Immature natural killer cell (primary cell): ENCODE measurements at regions not wholly inside any gene's neighbourhood (a gene's known extent, or its start where the extent isn't known, plus 50 kb on each side); places are given as distances from the start of the nearest gene placed in this dataset.

Source experiments
- DNase-seq, 3 donors: peaks; one replicate each; pipeline ENCODE4 v3.0.0; 2022; ENCODE audit warnings: mixed read lengths in 1 of 3
- H3K27ac Mint-ChIP-seq, 6 donors: one replicate each; pipeline ENCODE4 v1.8.0; 2020; ENCODE audit warnings: mixed read lengths in 6 of 6, mild to moderate bottlenecking in 5 of 6, inconsistent platforms in 4 of 6, moderate library complexity in 3 of 6
- H3K27me3 Mint-ChIP-seq, 3 donors: one replicate each; pipeline ENCODE4 v1.8.0; 2020 to 2021; ENCODE audit warnings: low read depth in 3 of 3, mild to moderate bottlenecking in 3 of 3, mixed read lengths in 3 of 3, moderate library complexity in 3 of 3, inconsistent platforms in 1 of 3
- H3K36me3 Mint-ChIP-seq, 3 donors: one replicate each; pipeline ENCODE4 v1.8.0; 2020; ENCODE audit warnings: mixed read lengths in 3 of 3, inconsistent platforms in 2 of 3, mild to moderate bottlenecking in 2 of 3
- H3K4me1 Mint-ChIP-seq, 2 donors: one replicate each; pipeline ENCODE4 v1.8.0; 2020; ENCODE audit warnings: inconsistent platforms in 2 of 2, mild to moderate bottlenecking in 2 of 2, mixed read lengths in 2 of 2, moderate library complexity in 1 of 2
- H3K4me3 Mint-ChIP-seq, 5 donors: one replicate each; pipeline ENCODE4 v1.8.0; 2020; ENCODE audit warnings: mild to moderate bottlenecking in 5 of 5, mixed read lengths in 5 of 5, inconsistent platforms in 3 of 5, moderate library complexity in 3 of 5
- H3K9me3 Mint-ChIP-seq, 6 donors: one replicate each; pipeline ENCODE4 v1.8.0; 2020; ENCODE audit warnings: mild to moderate bottlenecking in 6 of 6, mixed read lengths in 6 of 6, inconsistent platforms in 4 of 6, moderate library complexity in 3 of 6

DNA sequence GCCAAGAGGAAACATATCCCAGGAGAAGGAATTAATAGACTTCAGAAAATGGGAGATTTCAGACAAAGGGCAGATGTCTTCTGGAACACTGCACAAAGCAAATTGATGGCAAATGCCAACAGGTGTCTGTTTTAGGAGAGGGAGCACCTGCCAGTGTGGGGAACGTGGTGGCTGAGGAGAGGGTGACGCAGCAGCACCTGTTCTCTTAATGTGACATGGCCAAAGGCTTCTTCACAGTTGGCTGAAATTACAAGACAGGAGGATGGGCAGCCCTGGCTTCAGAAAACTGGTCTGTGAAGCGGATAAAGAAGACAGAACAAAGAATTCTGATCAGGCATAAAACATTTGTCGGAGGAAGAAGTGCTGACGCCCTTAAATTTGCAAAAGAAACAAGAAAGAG lies 178.7 kb upstream of the RUNX1 start:
- Mint-ChIP-seq H3K4me1 (peaks cover 37 to 39% of the 10 kb centered on the region in 2 donors), H3K36me3 (no peaks in the 10 kb centered on the region), H3K27me3 (peaks cover 2 to 8% (median 5%) of the 10 kb centered on the region in 3 donors), H3K9me3 (no peaks in the 10 kb centered on the region), H3K27ac (peak overlapping the region in 1 of 6 donors; percentile 15), H3K4me3 (peak overlapping the region; percentile 61 to 75 (median 68))
- DNase-seq = no peak

DNA sequence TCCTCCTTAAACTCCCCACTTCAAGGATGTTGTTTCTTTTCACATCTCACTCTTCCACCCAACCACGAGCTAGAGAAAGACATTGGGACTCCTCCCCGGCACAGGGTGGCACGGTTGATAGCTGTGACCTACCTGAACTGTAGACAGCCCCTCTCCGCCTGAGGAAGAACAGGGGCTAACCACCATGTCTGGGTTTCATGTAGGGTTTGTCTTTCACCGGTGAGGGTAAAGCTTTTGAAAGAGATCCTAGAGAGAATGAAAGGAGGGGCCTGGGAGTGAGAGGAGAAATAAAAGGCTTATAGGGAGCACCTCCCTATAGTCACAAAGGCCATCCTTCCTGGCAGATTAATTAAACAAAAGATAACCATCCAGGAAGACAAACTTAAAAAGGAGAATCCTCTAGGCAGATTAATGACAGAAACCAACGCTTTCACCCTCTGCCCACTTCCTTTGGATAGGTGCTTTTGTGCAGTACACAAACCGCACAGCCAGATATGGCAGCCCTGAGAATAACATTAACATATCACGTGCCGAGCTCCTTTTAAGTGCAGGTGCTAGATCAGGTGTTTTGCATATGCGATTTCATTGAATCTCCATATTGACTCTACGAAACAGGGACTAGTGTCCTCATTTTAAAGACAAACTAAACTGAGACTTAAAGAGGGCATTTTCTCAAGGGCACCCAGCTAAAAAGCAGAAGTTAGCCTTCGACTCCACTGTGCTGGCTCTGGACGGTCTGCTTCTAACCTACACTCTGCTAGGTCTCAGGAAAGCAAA lies 178.1 kb upstream of the RUNX1 start:
- Mint-ChIP-seq H3K9me3 (no peaks in the 10 kb centered on the region), H3K36me3 (no peaks in the 10 kb centered on the region), H3K27ac (peak overlapping the region; percentile 15 to 83 (median 76)), H3K27me3 (peaks cover 0 to 8% (median 2%) of the 10 kb centered on the region in 3 donors), H3K4me3 (peak overlapping the region; percentile 61 to 75 (median 68)), H3K4me1 (peaks cover 43 to 45% of the 10 kb centered on the region in 2 donors)
- peak; percentile 42 to 50 (median 47) for DNase-seq

DNA sequence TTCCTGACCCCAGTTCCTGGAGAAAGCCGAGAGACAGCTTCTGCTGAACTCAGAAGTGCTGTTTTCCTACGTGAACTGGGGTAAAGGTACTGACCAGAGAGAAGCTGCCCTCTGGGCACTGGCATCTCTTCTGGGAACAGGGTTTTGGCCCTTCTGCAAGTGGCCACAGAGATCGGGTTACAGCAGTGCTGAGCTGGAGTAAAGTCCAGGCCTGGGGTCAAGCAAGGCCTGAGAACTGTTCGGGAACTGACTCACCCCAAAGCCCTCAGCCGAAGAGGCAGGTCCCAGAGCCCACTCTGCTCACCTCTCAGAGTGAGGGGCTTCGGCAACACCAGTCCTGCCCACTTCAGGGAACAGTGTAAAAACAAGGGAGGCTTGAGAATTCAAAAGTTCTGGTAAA lies 177.2 kb upstream of the RUNX1 start:
- DNase-seq = no peak
- H3K9me3 Mint-ChIP-seq = no peaks in the 10 kb centered on the region
- peak overlapping the region in 1 of 5 donors; percentile 75 for H3K4me3 Mint-ChIP-seq
- peaks cover 51 to 52% of the 10 kb centered on the region in 2 donors for H3K4me1 Mint-ChIP-seq
- peaks cover 0 to 8% (median 2%) of the 10 kb centered on the region in 3 donors for H3K27me3 Mint-ChIP-seq
- H3K36me3 Mint-ChIP-seq = no peaks in the 10 kb centered on the region
- H3K27ac Mint-ChIP-seq = peak overlapping the region in 2 of 6 donors; percentile 73 to 83

DNA sequence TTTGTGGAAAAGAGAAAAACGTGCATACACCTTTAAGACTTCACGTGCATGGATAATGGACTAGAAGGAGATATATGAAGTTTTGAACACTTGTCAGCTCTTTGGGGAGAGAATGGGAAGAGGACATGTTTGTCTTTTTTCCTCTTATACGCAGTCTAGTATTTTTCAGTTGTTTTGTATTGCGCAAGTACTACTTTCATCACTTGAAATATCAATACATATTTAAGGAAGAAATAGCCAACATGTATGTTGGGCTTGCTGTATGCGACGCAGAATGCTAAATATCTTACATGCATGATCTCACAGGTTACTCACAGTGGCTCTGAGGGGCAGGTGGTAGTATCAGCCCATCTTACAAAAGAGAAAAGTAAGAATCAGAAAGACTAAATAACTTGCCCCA lies 176.5 kb upstream of the RUNX1 start:
- Mint-ChIP-seq H3K9me3 (no peaks in the 10 kb centered on the region), H3K27ac (no peak overlapping the region), H3K4me1 (peaks cover 52 to 57% of the 10 kb centered on the region in 2 donors), H3K27me3 (peaks cover 0 to 3% (median 2%) of the 10 kb centered on the region in 3 donors), H3K36me3 (no peaks in the 10 kb centered on the region), H3K4me3 (no peak overlapping the region)
- no peak for DNase-seq

DNA sequence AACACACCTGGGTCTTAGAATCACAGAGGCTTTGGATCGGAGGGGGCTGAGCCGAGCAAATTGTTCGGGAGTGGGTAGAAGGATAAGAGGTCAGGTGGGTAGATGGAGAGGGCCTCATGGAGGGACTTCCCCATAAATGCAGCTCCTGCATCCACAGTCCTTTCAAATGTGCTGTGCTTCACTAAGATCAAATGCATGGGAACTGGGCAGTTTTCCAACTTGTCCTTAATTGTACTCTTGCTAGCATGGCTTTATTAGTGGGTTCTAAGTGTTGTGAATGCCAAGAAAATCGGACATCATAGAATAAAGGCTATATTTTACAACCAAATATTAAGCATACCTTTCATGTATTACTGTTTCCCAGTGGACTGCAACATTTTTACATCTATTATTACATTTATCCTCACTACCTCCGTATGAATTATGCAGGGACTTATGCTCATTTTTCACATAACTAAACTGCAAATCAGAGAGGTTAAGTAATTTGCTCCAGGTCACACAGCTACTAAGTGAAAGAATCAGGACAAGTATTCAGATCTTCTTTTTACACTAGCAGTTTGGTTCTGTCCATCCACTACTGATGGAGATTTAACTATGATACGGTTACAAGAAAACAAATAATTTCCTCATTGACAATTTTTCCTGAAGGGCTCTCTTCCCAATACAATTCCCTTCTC lies 174.5 kb upstream of the RUNX1 start:
- Mint-ChIP-seq H3K27me3 (peaks cover 3 to 5% (median 3%) of the 10 kb centered on the region in 3 donors), H3K36me3 (no peaks in the 10 kb centered on the region), H3K9me3 (no peaks in the 10 kb centered on the region), H3K4me1 (peaks cover 52 to 62% of the 10 kb centered on the region in 2 donors), H3K27ac (peak overlapping the region in 3 of 6 donors; percentile 36 to 62 (median 47)), H3K4me3 (peak overlapping the region in 2 of 5 donors; percentile 1 to 35)
- DNase-seq = no peak

DNA sequence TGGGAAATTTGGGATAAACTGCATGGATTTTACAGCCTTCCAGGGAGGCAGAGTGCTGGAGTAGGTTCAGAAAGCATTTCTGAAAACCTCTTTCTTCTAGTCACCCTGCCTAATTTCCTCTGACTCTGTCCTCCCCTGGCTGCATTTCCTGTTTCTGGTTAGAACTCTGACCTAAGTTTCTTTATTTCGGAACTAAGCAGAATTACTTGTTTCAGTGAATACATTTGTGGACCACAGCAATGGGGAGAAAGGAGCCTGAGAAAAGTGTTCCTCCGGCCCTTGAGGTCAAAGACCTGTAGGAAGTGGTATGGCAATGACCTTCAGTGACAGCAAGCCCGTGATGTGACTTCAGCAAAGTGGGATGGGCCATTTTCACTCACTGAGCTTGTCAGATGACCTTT lies 173.4 kb upstream of the RUNX1 start:
- peaks cover 48 to 57% of the 10 kb centered on the region in 2 donors for H3K4me1 Mint-ChIP-seq
- DNase-seq = peak in 2 of 3 donors; percentile 26 to 57
- peaks cover 3 to 5% (median 5%) of the 10 kb centered on the region in 3 donors for H3K27me3 Mint-ChIP-seq
- peak overlapping the region; percentile 50 to 89 (median 62) for H3K27ac Mint-ChIP-seq
- no peaks in the 10 kb centered on the region for H3K9me3 Mint-ChIP-seq
- H3K36me3 Mint-ChIP-seq = no peaks in the 10 kb centered on the region
- peak overlapping the region; percentile 51 to 78 (median 64) for H3K4me3 Mint-ChIP-seq

DNA sequence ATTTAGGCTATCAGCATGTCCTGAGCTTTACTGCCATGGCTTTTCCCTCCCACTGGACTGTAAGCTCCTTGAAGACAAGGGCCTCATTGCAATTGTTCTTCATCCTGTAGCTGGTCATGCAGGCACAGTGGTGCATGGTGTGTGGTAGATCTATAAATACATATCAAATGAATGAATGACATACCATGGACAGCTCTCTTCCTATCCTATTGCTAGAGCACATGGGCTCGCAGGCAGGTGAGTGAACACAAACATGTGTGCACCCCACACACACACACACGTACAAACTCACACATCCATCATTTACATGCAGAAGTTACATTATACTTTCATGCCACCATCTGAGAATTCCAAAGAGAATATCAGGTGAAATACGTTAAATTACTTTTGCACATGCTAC lies 172.9 kb upstream of the RUNX1 start:
- H3K27ac Mint-ChIP-seq = peak overlapping the region in 5 of 6 donors; percentile 23 to 89 (median 62)
- H3K36me3 Mint-ChIP-seq = no peaks in the 10 kb centered on the region
- H3K9me3 Mint-ChIP-seq = no peaks in the 10 kb centered on the region
- DNase-seq = no peak
- peak overlapping the region; percentile 51 to 78 (median 64) for H3K4me3 Mint-ChIP-seq
- peaks cover 42 to 52% of the 10 kb centered on the region in 2 donors for H3K4me1 Mint-ChIP-seq
- H3K27me3 Mint-ChIP-seq = peaks cover 3 to 5% (median 3%) of the 10 kb centered on the region in 3 donors

DNA sequence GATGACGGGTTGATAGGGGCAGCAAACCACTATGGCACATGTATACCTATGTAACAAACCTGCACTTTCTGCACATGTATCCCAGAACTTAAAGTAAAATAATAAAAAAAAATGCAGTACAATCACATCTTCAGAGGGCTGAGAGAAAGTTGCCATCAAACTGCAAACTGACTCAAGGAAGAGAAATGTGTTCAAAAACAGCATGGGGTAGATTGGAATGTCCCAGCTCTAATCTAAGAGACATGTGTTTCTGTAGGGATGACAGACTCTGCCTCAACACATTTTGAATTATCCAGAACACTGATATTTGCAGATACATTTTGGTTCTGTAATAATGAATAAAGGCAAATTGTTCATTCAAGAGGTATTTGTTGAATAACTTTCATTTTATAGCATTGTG lies 171.2 kb upstream of the RUNX1 start:
- Mint-ChIP-seq H3K9me3 (no peaks in the 10 kb centered on the region), H3K4me1 (peaks cover 26 to 36% of the 10 kb centered on the region in 2 donors), H3K4me3 (no peak overlapping the region), H3K27me3 (peaks cover 3 to 5% (median 3%) of the 10 kb centered on the region in 3 donors), H3K27ac (no peak overlapping the region), H3K36me3 (no peaks in the 10 kb centered on the region)
- DNase-seq = no peak

DNA sequence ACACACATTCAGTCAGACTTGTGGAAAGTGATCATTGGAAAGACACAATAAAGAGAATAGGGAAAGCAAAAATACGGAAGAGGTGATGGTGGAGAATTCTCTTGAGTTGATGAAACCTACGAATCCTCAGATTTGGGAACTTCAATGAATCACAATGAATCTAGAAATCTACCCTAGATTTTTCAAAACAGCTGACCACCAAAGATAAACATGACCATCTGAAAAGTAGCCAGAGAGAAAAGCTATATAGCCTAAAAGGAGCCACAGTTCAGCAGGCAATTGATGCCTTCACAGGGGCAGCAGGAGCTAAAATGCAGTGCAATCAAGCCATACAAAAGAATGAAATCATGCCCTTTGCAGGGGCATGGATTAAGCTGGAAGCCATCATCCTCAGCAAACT lies 170.6 kb upstream of the RUNX1 start:
- no peaks in the 10 kb centered on the region for H3K36me3 Mint-ChIP-seq
- peaks cover 3 to 5% (median 3%) of the 10 kb centered on the region in 3 donors for H3K27me3 Mint-ChIP-seq
- DNase-seq = no peak
- no peak overlapping the region for H3K27ac Mint-ChIP-seq
- peaks cover 22 to 36% of the 10 kb centered on the region in 2 donors for H3K4me1 Mint-ChIP-seq
- H3K9me3 Mint-ChIP-seq = no peaks in the 10 kb centered on the region
- peak overlapping the region in 1 of 5 donors; percentile 43 for H3K4me3 Mint-ChIP-seq

DNA sequence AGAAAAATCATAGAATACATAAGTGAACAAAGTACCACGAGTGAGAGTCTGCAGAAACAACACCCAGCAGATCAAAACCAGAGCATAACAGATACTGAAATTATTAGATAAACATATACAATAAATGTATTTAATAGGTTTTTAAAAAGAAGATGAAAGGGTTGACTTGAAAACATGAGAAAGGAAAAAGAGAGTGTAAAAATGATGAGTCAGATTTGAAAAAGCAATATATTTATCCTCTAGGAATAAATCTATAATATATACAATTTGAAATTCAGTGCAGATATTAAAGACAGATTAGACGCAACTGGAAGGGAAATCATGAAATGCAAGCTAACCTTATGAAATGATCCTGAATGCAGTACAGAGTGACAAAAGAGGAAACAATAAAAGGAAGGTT lies 170.2 kb upstream of the RUNX1 start:
- Mint-ChIP-seq H3K4me3 (no peak overlapping the region), H3K4me1 (peaks cover 22 to 36% of the 10 kb centered on the region in 2 donors), H3K9me3 (no peaks in the 10 kb centered on the region), H3K36me3 (no peaks in the 10 kb centered on the region), H3K27ac (no peak overlapping the region), H3K27me3 (peaks cover 3 to 5% (median 3%) of the 10 kb centered on the region in 3 donors)
- no peak for DNase-seq

DNA sequence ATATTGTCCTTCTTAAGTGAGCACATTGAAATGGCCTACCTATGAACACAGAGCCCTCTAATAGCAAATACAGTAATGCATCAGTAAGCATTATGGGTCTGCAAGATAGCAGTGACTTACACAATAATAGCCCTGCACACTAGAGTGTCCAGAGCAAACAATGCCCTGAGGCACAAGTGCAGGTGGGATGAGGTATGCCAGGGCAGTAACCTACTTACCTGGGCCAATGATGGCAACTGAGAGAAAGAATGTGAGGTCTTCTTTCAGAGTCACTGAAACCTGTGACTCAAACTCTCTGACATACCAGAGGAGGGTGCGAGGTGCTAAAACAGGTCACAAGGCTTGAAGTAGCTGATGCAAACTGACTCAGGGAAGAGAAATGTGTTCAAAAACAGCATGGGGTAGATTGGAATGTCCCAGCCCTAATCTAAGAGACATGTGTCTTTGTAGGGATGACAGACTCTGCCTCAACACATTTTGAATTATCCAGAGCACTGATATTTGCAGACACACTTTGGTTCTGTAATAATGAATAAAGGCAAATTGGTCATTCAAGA lies 168.5 kb upstream of the RUNX1 start:
- no peak overlapping the region for H3K4me3 Mint-ChIP-seq
- H3K36me3 Mint-ChIP-seq = no peaks in the 10 kb centered on the region
- H3K27ac Mint-ChIP-seq = no peak overlapping the region
- no peaks in the 10 kb centered on the region for H3K9me3 Mint-ChIP-seq
- peaks cover 12 to 24% of the 10 kb centered on the region in 2 donors for H3K4me1 Mint-ChIP-seq
- DNase-seq = no peak
- H3K27me3 Mint-ChIP-seq = peaks cover 3 to 5% (median 3%) of the 10 kb centered on the region in 3 donors

DNA sequence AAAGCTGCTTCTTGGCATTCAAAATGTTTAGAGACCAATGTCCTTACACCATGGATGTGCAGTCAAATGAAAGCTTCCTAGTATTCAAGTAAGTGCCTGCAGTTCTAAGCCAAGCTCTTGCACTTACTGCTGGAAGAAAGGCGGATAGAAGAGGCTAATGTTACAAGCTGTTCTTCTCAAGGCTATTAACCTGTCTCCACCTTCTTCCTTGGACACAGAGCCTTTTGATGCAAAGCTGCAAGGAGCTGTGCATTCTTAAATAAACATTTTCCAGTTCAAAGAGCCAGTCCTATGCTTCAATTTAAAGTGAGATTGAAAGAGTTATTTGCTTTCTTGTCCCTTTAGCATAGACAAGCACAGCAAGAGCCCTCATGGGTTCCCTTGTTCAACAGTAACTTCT lies 167.9 kb upstream of the RUNX1 start:
- DNase-seq = no peak
- Mint-ChIP-seq H3K27me3 (peaks cover 3 to 7% (median 4%) of the 10 kb centered on the region in 3 donors), H3K4me1 (peaks cover 6 to 18% of the 10 kb centered on the region in 2 donors), H3K36me3 (no peaks in the 10 kb centered on the region), H3K4me3 (no peak overlapping the region), H3K9me3 (no peaks in the 10 kb centered on the region), H3K27ac (no peak overlapping the region)

DNA sequence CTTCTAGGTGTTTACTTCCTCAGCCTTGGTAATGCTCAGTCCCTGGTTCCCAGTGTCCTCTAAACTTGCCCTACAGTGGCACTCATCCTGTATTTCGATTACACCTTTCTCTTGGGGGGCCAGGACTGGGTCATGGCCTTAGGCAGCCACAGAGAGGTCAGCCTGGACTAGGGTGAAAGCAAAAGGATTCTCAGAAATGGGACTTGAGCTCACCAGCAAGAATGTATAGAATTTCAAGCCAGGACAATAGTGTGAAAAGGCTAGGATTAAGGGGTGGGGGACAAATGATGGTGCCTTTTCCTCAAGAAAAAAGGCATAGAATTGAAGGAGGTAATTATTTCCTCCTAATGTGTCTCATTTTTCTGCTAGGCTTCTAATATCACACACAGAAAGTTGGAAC lies 166.8 kb upstream of the RUNX1 start:
- Mint-ChIP-seq H3K36me3 (no peaks in the 10 kb centered on the region), H3K27me3 (peaks cover 3 to 7% (median 7%) of the 10 kb centered on the region in 3 donors), H3K9me3 (no peaks in the 10 kb centered on the region), H3K4me1 (peaks cover 0 to 9% of the 10 kb centered on the region in 2 donors), H3K27ac (no peak overlapping the region), H3K4me3 (no peak overlapping the region)
- DNase-seq = no peak
